ENCODE measurements at regions not wholly inside any gene's neighbourhood (a gene's known extent, or its start where the extent isn't known, plus 50 kb on each side); places are given as distances from the start of the nearest gene placed in this dataset.

DNA sequence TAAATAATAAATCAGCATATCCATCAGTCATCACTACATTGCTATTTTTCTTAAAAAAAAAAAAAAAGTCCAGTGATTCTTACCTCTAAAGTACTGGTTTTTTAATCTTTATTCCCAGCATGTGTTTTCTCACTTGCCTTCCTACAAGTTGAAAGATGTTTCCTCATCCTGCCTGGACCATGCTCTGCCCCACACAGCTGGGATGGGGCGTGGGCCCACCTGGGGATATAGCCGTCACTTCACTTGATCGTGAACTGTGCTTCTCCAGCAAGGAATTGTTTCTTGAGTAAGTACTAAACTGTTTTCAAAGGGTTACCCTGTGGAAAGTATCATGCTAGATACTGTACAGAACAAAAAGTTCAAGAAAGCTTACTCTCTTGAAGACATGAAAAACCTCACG is 212.6 kb upstream of the HTR1E start:
- Histone ChIP-seq H3K27ac (no peak overlapping the region), H3K36me3 (no peaks in the 10 kb centered on the region), H3K27me3 (no peaks in the 10 kb centered on the region), H3K9me3 (no peaks in the 10 kb centered on the region), H3K4me1 (no peaks in the 10 kb centered on the region), H3K4me3 (no peak overlapping the region)
- no peak for DNase-seq
- TF ChIP-seq, protein P1, sequence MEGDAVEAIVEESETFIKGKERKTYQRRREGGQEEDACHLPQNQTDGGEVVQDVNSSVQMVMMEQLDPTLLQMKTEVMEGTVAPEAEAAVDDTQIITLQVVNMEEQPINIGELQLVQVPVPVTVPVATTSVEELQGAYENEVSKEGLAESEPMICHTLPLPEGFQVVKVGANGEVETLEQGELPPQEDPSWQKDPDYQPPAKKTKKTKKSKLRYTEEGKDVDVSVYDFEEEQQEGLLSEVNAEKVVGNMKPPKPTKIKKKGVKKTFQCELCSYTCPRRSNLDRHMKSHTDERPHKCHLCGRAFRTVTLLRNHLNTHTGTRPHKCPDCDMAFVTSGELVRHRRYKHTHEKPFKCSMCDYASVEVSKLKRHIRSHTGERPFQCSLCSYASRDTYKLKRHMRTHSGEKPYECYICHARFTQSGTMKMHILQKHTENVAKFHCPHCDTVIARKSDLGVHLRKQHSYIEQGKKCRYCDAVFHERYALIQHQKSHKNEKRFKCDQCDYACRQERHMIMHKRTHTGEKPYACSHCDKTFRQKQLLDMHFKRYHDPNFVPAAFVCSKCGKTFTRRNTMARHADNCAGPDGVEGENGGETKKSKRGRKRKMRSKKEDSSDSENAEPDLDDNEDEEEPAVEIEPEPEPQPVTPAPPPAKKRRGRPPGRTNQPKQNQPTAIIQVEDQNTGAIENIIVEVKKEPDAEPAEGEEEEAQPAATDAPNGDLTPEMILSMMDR (IDR thresholded peaks at IDR 0.05) = no peak
- TF ChIP-seq POLR2A (IDR thresholded peaks at IDR 0.05) = no peak
- intact Hi-C loops (cut with DNase I; ENCODE audit: low total_unique reads) = no loop called here

DNA sequence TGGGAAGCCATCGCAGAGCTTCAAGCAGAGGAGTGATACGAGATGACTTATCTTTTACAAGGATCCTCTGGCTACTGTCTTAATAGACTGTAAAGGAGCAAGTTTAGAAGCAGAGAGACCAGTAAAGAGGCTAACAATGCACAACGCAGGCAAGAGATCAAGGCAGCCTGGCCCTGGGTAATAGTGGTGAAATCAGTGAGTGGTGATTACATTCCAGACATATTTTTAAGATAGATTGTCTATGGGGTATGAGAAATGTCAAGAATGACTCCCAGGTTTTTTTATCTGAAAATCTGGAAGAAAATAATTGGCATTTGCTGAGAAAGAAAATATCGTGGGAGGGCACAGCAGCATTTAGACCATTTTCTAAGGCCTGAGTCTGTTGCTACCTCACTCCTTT is 213.6 kb upstream of the HTR1E start:
- TF ChIP-seq, protein P1 (IDR thresholded peaks at IDR 0.05) = no peak
- TF ChIP-seq POLR2A (IDR thresholded peaks at IDR 0.05) = no peak
- Histone ChIP-seq H3K9me3 (no peaks in the 10 kb centered on the region), H3K27ac (no peak overlapping the region), H3K4me3 (no peak overlapping the region), H3K4me1 (no peaks in the 10 kb centered on the region), H3K36me3 (no peaks in the 10 kb centered on the region), H3K27me3 (no peaks in the 10 kb centered on the region)
- DNase-seq = no peak
- intact Hi-C loops (cut with DNase I; ENCODE audit: low total_unique reads) = no loop called here

DNA sequence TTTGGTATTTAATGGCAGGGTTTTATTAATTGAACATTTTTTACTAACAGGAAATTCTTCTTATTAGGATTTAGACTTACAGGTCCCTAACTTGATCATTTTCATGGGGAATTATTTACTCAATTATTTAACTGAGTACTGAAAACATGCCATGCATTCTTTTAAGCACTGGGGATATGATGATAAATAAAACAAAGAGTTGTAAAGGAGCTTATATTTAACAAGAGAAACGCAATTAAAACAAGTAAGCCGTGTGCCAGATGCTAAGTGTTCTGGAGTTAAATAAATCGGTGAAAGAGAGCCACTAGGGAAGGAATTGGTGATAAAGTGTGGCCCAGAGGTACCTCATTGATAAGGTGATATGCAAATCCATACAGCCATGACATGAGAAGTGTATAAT is 214.2 kb upstream of the HTR1E start:
- H3K27ac ChIP-seq = no peak overlapping the region
- intact Hi-C loops (cut with DNase I; ENCODE audit: low total_unique reads) = no loop called here
- H3K9me3 ChIP-seq = no peaks in the 10 kb centered on the region
- no peak for DNase-seq
- H3K4me1 ChIP-seq = no peaks in the 10 kb centered on the region
- no peak overlapping the region for H3K4me3 ChIP-seq
- no peaks in the 10 kb centered on the region for H3K27me3 ChIP-seq
- H3K36me3 ChIP-seq = no peaks in the 10 kb centered on the region
- TF ChIP-seq, protein P1 (IDR thresholded peaks at IDR 0.05) = no peak
- TF ChIP-seq POLR2A (IDR thresholded peaks at IDR 0.05) = no peak

DNA sequence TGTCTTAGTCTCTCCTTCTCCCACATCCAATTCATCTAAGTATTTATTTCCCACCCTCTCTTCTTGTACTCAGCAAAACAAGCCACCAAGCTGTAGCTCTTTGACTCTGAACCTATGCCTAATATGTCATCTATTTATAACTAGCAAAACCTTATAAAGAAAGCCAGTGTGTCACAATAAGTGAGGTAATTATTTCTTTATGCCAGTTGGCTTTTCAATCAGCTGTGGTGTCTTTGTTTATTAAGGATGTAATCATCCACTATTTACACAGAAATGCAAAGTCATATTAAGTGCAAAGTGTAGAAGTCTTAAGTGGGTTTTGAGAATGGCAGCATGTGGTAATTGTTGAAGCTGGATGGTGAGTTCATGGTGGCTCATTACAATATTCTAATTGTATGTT is 215.2 kb upstream of the HTR1E start:
- Histone ChIP-seq H3K27ac (no peak overlapping the region), H3K4me1 (no peaks in the 10 kb centered on the region), H3K36me3 (no peaks in the 10 kb centered on the region), H3K9me3 (no peaks in the 10 kb centered on the region), H3K27me3 (no peaks in the 10 kb centered on the region), H3K4me3 (no peak overlapping the region)
- no peak for DNase-seq
- intact Hi-C loops (cut with DNase I; ENCODE audit: low total_unique reads) = no loop called here
- no peak for TF ChIP-seq POLR2A (IDR thresholded peaks at IDR 0.05)
- TF ChIP-seq, protein P1 (IDR thresholded peaks at IDR 0.05) = no peak

DNA sequence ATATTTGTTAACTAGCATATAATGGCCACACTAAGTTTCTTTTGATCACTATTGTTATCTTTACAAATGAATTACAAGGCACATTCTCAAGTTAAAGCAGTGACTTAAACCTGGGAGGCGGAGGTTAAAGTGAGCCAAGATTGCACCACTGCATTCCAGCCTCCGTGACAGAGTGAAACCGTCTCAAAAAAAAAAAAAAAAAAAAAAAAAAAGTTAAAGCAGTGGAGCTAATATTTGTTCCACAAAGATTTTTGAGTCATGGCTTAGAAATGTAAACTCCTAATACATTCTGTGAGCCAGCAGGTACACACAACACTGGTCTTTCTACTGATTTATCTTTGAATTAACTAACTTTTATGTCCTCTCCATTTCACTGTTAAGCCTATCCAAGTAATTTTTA is 221.7 kb upstream of the HTR1E start:
- intact Hi-C loops (cut with DNase I; ENCODE audit: low total_unique reads) = no loop called here
- H3K27ac ChIP-seq = no peak overlapping the region
- no peak overlapping the region for H3K4me3 ChIP-seq
- H3K27me3 ChIP-seq = no peaks in the 10 kb centered on the region
- H3K4me1 ChIP-seq = no peaks in the 10 kb centered on the region
- DNase-seq = no peak
- TF ChIP-seq, protein P1 (IDR thresholded peaks at IDR 0.05) = no peak
- no peak for TF ChIP-seq POLR2A (IDR thresholded peaks at IDR 0.05)
- no peaks in the 10 kb centered on the region for H3K9me3 ChIP-seq
- no peaks in the 10 kb centered on the region for H3K36me3 ChIP-seq
